ENCODE measurements at regions not wholly inside any gene's neighbourhood (a gene's known extent, or its start where the extent isn't known, plus 50 kb on each side); places are given as distances from the start of the nearest gene placed in this dataset.
"Not testable (repeated sequence)": the region's sequence is repeated elsewhere in the genome, so short reads cannot be mapped to it uniquely, and the experiment has no call there.

DNA sequence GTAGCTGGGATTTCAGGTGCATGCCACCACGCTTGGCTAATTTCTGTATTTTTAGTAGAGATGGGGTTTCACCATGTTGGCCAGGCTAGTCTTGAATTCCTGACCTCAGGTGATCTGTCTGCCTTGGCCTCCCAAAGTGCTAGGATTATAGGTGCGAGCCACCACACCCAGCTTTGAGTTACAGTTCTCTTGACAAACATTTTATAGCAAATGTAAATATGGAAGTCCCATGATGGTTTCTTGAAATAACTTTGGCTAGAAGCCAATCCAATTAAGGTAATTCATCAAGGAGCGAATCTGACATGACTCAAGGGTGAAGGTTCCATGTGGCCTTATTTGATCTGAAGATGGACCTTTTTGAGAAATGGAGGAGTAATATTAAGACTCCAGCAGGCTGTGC, 76.2 kb upstream of the RFLNA start:
- DNase-seq (ENCODE audit: low spot score): not testable (repeated sequence)

DNA sequence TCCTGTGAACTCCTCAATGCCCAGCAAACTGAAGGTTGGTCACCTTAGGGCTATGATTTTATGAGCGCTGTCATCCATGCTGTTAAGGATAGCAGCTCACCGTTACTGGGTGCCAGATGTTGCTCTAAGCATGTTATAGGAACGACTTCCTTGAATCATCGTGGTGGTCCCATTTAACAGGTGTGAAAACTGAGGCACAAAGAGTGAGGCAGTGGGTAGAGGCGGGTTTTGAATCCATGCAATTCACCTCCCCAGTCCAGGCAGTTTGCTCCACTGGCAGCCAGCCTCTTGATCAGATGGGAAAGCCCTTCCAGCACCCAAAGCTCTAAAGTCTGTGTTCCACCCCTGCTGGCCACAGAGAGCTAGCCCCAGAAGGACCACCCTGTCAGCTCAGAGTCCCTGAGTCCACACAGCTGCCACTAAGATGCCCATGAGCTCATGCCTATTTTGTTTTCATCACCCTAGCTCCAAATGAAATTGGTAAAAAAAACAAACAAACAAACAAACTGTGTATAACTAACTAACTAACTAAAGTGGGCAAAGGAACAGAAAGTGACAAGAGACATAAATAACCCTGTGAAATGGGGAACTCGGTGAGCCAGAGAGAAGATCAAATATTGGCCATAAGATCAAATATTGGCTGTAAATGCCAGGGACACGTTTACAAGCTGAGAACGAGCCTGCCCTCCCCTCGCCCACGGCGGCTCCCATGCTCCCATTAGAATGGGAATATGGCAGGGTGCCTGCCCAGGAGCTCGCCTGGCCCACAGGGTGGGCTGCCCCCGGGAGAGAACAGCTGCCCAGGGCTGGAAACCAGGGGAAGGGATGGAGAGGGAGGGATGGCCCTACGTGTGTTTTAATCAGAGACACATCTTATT, 72.3 kb upstream of the RFLNA start:
- no peak for DNase-seq (ENCODE audit: low spot score)

DNA sequence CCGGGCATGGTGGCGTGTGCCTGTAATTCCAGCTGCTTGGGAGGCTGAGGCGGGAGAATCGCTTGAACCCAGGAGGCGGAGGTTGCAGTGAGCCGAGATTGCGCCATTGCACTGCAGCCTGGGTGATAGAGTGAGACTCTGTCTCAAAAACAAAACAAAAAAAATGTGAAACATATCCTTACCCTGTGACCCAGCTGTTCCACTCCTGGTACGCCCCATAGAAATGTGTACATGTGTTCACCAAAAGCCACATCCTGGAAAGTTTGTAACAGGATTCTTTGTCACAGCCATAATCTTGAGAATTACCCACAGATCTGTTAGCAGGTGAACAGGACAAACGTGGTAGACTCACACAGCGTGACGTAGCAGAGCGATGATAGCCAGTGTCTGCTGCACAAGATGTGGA, 71.2 kb upstream of the RFLNA start:
- not testable (repeated sequence) for DNase-seq (ENCODE audit: low spot score)

DNA sequence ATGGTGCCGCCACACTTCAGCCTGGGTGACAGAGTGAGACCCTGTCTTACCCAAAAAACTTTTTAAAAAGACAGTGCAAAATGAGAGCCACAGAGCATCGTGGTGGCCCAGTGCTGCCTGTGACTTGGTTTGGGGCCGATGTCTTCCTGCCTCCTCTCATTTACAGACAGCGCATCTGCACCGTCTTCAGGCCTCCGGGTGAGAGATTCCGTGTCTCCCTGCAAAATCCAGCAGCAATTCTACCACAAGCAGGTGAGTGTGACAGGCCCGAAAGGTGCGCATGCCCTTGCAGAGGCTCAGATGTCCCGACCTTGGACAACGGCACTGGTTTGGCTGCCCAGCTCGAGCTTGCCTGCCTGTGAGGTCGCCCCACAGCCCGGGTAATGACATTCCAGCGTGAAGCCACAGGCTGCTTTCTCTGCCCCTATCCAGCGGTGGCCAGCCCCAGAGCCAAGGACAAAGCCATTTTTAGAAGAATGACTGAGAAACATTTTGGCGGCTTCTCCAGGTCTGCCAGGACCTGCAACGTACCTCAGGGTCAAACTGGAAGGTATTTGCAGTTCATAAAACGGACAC, 70.3 kb upstream of the RFLNA start:
- DNase-seq (ENCODE audit: low spot score): no peak

DNA sequence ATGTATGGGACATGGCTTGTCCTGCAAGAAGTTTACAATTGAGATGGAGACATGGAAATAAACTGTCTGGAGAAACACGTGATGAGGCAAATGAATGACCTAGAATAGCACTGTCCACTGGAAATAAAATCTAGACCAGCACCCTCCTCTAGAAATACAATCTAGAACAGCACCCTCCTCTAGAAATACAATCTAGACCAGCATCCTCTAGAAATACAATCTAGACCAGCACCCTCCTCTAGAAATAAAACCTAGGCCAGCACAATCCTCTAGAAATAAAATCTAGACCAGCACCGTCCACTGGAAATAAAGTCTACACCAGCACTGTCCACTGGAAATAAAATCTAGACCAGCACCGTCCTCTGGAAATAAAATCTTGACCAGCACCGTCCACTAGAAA, 69.2 kb upstream of the RFLNA start:
- DNase-seq (ENCODE audit: low spot score): no peak

DNA sequence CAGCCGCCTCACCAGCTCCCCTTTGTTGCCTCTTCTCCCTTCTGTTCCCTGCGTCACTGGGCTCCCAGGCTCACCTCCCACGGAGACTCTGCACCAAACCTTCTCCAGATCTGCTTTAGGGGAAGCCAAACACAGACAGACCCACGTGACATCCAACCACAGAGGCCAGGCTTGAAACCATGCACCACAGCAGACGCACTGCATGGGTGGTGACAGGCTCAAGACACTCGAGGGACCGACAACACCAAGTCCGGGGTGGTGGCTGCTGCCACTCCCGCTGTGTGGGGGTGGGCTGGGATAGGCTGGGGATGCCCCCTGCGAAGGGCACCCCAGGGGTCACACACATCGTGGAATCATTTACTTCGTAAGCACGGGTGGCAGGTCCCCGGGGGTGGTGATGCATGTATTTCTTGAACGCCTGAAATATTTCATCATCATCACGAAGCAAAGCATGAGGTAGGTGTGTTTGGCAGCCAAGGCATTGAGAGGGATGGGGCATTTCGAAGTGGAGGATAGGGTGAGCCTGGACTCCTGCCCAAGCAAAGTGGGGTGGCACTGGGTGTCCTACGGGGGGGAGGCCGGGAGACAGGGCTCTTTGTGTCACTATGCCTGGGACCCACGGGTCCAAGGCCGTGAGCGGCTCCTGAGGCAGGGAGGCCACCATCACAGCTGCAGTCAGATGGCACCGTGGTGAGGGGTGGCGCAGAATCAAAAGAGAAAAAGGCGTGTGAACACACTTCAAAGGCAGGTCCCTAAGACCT, 66.8 kb upstream of the RFLNA start:
- DNase-seq (ENCODE audit: low spot score): no peak

DNA sequence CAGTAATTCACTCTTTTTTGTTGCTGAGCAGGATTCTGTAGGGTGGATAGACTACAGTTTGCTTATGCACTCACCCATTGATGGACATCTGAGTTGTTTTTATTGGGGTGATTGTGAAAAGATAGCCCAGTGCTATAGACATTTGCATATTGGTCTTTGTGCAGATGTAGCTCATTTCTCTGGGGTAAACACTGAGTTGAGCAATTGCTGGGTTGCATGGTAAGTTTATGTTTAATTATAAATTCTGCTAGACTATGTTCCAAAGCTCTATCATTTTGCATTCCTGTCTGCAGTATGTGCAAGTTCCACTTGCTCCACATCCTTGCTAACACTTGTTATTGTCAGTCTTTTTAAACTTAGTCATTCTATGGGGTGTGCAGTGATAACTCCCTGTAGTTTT, 65.4 kb upstream of the RFLNA start:
- DNase-seq (ENCODE audit: low spot score): no peak

DNA sequence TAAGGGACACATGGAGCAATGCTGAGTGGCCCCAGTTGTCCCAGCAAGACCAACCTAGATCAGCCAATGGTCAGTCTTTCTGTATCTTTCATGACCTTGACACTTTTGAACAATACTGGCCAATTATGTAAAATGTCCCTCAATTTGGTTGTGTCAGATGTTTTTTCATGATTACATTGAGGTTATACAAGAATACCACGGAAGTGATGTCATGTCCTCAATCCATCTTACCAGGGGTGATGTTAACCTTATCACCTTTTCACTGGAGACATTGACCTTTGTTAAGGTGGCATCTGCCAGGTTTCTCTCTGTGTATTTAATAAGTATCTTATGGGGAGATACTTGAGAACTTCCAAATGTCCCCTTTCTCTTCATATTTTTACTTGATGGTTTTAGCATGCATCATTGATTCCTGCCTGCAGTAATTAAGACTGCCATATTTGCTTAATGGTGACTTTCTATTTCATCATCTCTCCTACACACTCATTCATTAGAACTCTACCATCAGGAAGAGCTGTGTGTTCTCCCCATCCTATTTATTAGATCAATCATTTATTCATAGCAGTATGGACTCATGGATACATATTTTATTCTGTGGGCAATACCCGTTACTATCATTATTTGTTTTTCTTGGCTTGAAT, 64.7 kb upstream of the RFLNA start:
- no peak for DNase-seq (ENCODE audit: low spot score)

DNA sequence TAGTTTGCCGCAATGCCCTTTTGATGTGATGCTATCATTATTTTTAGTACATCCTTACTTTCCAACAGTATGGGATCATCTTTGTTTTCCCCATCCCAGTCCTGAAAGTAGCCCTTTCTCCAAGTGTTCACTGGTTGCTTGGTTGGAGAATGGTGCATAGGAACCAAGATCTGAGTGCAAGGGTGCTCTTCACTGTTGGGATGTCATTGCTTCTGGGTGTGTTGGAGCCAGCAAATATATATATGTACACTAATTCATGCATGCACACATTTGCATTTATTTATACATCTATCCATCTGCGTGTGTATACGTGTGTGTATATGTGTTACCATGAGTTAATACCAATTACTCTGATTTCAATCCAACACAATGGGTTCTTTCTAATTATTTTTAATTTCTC, 64.1 kb upstream of the RFLNA start:
- DNase-seq (ENCODE audit: low spot score): no peak

DNA sequence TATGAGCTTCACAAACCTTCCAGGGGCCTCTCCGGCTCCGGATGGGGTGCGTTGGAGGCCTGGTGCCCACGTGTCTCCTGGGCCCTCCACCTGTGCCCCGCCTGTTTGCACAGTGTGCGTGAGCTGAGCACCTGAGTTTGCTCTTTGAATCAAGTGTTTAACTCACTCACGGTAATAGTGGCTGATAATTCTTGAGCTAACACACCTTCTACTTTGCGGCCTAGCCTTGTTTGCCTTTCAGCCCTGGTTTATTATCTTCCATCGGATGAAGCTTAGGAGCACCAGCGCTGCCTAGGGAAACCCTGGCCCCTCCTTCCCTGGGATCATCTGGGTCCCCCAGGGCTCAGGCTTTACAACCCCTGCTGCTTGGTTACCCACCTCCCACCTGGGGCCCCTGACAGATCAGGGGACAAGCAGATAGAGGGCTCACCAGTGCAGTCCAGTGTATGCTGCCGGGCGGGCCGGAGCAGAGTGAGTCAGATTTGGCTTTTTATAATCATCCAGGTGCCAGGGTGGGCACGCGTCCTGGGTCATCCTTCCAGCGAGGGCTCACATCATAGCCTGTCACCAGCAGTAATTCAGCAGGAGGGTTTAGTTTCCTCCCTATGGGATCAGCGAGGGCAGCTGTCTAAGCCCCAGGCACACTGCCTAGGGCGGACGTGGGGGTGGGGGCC, 62.8 kb upstream of the RFLNA start:
- no peak for DNase-seq (ENCODE audit: low spot score)

DNA sequence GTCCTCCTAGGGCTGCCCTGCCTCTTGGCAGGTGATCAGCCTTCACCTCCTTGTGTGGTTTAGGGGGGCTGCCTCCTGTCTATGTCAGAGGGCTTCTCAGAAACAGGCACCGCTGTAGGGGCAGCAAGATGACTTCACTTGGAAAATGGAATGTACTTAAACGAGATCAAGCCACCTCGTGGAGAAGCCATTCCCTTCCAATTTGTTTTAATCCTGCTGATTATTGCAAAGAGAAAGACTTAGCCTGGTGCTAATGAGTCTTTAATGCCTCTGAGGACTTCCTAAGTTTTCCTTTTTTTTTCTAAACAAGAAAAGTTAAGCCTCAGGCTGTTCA, 62.3 kb upstream of the RFLNA start:
- DNase-seq (ENCODE audit: low spot score): no peak

DNA sequence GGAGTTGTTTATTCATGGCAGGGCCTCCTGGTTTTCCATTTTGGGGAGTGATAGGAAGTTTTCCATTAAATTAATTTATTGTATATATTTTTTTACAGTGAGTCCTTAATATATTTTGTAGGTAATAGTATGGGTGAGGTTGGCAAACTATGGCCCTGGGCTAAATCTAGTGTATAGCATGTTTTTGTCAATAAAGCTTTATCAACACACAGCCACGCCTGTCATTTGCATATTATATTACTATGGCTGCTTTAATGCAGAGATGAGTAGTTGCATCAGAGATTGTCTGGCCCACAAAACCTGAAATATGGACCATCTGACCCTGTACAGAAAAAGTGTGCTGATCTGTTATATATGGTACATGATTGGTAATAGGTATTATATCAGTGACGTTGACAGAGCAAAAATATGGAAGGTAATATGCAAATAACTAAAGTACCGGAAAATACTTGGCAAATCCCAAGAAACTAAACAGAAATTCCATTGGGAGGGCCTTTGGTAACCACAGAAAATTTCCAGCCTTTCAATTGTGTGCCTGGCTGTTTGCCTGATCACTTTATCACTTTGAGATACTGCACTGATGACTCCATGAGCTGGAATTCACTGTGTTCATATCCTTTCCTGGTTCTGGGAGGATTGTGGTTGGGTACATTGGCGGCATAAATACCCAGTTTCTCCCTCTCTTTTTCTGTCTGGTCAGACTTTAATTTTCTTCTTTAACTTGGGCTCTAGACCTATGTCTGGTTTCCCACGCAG, 61.7 kb upstream of the RFLNA start:
- no peak for DNase-seq (ENCODE audit: low spot score)

DNA sequence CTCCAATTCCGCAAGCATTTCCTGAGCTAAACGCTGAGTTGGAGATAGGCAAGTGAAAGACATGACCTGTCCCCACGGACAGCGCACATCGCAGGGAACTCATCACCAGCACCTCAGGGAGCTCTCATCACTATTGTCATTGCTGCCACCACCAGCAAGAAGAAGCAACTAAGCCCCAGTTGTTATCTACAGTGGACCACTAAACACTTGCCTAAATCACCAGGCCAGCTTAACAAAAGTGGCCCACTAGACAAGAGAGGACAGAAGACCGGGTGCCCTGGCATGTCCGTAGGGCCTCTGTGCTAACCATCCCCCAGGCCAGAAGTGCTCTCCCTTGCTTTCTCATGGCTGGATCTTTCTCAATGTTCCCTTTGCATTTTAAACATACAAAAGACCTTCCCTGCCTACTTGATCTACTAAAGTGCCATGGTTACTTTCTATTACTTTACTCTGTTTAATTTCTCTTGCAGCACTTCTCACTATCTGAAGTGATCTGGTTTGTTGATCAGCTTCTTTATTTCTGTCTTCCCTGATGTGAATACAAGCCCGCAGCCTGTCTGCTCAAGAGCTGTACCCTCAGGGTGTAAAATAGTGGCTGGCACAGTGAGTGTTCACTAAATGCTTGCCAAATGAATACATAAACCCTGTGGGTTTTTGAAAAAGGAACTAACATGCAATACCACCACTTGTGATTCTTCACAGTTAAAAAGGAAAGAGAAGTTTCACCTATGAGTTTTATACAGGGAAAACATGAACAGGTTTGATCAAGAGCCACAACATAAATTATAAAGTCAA, 60.9 kb upstream of the RFLNA start:
- DNase-seq (ENCODE audit: low spot score): no peak

DNA sequence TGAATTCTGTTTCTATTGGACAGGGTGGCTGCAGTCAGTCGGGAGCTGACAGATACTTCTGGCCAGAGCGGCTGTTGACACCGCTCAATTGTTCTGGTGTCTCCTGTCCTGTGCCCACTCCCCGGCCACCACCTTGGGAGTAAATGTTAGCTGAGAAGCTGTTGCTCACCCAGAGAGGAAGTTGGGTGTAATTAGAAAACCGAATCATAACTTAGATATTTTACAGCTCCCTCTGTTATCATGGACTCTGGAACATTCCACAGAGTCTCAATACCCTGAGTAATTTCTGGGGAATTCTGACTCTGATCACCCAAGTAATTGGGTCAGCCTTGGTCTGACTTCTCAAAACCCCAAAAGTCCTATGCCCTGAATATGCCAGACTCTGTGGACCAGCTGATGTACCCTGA, 58.3 kb upstream of the RFLNA start:
- DNase-seq (ENCODE audit: low spot score): no peak

DNA sequence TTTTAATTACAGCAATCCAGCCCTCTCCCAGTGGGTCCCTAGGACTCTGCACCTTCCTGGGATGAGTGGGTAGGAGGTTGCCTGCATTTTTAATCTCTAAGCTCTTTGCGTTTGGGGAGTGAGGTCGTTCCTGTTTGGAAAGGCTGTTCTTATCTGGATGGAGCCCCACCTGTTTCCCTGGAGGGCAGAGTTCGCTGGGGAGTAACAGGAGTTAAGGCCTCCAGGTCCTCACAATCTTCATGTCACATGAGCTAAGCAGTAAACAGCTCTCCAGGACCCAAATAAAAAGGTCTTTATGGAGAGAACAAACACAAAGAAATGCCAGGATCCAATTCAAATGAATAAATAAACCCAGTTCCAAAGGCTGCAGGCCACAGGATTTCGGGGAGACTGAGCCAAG, 56.0 kb upstream of the RFLNA start:
- DNase-seq (ENCODE audit: low spot score): no peak

DNA sequence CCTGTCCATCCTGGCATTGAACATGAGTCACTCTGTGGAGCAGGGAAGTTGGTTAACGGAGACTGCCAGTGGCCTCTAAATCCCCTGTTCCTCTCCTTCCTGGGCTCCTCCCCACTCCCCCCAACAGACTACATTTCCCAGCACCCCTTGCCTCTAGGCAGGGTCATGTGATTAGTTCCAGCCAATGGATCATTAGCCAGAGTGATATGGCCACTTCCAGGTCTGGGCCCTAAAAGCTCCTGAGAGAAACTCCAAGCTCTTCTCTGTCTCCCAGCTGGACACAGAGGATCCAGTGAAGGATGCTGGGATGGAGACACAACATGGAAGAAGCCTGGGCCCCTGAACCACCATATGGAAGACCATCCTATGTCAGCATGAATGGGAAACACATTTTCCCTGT, 54.4 kb upstream of the RFLNA start:
- no peak for DNase-seq (ENCODE audit: low spot score)

DNA sequence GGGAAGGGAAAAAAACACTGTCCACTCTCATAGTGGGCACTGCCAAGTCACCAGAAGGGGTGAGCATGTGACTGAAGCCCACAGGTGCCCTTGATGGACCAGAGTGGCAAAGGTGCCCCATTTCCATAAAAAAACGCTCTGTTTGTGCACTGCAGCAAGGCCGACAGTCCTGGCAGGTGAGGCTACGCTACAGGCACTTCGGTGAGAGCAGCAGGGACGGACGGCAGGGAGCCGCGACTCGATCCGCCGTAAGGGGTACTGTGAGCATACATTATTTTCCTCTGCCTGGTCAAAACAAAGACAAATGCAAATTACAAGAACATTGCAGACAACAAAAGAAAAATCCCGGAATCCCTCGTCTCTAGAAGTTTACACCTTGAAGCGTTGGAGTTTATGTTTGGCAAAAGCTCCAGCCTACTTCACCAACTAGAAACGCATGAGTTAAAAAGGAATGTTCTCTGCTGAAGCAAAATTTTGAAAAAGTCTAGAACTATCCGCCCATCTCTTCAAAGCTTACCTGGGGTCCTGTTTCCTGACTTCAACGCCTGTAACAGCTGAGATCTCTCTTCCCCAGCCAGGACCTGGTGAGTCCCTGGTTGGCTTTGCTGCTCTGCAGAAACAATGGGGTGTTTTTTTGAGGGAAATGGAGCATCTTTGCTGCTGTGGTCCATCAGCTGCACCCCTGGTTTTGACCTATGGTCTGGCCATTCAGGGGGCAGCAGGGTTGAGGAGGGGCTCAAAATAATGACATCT, 52.9 kb upstream of the RFLNA start:
- no peak for DNase-seq (ENCODE audit: low spot score)

DNA sequence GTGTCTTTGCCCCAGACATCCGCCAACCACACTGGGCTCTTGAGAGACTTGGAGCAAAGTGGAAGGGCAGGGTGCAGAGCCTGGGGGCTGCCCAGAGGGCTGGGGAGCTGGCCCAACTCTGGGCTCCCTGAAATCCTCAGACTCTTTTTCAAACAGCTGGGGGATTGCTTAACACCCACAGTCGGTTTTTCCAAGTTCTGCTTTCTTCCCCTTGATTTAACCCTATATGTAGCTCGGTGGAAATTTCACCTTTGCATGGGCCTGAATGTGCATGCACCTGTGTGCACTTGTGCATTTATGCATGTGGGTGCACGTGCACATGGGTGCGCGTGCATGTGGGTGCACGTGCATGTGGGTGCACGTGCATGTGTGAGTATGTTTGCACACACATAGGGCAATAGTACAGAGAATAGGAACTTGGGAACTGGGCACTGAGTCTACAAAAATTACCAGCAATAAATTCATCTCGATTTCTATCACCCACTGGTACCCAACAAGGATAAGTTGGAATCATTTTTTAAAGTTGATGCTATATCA, 52.3 kb upstream of the RFLNA start:
- DNase-seq (ENCODE audit: low spot score): no peak

DNA sequence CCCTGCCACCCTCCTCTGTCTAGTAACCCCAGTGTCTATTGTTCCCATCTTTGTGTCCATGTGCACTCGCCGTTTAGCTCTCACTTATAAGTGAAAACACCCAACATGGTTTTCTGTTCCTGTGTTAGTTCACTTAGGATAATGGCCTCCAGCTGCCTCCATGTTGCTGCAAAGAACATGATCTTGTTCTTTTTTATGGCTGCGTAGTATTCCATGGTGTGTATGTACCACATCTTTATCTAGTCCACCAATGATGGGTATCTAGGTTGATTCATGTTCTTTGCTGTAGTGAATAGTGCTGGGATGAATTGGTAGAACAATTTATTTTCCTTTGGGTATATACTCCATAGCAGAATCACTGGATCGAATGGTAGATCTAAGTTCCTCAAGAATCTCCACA, 51.0 kb upstream of the RFLNA start:
- no peak for DNase-seq (ENCODE audit: low spot score)
